ENCODE measurements at regions not wholly inside any gene's neighbourhood (a gene's known extent, or its start where the extent isn't known, plus 50 kb on each side); places are given as distances from the start of the nearest gene placed in this dataset.

GRCh38 chr3:160130950-160131349, 94.3 kb upstream of the C3orf80 start:
- DNase-seq (ENCODE audit: low read depth): no peak

DNA sequence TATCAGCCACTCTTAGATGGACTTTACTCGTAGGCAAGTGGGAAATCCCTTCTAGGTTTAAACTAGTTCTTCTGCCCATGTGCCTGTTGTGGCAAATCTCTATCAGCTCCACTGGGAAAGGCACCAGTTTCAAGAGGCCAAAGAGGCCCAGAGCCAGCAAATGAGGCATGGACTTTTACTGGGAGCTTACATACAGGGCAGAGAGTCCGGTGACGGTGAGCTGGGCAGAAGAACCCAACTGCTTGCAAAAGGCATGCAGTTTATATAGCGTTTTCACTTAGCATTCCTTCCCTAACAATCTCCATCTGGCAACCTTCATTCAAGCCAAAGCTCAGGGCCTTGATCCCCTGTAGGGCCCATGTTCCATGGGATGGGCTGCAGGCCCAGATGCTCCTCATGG, 93.0 kb upstream of the C3orf80 start:
- DNase-seq (ENCODE audit: low read depth): no peak

DNA sequence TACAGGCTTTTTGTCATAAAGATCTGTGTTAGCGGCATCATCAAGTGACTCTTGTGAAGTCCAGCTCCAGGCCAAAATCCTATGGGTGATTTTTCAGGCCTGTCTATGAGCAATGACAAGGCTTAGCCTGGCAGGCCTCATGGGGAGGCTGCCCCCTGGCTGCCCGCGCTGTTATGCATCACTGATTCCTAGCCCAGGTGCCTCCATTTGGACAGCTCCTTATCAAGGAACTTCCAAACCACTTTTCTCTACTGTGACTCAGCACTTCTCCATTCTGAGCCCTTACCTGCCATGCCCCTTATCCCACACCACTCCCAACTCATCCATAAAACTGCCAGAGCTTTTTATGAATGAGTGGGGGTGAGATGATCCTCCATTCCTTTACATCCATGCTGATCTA, 91.5 kb upstream of the C3orf80 start:
- no peak for DNase-seq (ENCODE audit: low read depth)

DNA sequence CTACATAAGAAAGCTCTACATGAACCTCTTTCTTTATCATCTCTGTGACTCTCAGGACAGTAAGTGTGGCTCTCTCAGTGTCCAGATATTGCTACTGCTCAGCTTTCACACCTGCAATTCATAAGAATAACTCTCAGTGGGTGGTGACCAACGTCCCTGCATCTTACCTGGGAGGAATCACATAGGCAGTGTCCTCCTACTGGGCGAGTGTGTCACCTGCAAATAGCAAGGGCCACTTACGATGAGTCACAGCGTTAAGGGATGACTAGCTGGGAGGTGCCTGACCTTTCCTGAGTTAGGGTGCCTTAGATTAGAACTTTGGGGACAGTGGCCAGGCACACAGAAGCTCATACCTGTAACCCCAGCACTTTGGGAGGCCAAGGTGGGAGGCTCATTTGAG, 90.8 kb upstream of the C3orf80 start:
- no peak for DNase-seq (ENCODE audit: low read depth)

DNA sequence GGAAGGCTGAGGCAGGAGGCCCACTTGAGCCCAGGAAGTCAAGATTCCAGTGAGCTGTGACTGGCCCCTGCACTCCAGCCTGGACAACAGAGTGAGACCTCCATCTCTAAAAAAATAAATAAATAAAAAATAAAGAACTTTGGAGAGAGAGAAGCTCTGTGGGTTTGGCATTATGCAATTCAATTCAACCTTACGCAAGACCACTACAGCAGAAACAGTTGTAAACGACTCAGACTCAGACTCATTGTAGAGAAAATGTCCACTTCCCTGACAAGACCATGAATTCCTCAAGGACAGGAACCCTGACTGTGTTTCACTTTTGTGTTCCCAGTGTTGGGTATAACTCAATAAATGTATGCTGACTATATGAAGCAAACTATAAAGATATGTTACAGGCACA, 90.3 kb upstream of the C3orf80 start:
- no peak for DNase-seq (ENCODE audit: low read depth)

GRCh38 chr3:160135851-160136250, 89.4 kb upstream of the C3orf80 start:
- no peak for DNase-seq (ENCODE audit: low read depth)

DNA sequence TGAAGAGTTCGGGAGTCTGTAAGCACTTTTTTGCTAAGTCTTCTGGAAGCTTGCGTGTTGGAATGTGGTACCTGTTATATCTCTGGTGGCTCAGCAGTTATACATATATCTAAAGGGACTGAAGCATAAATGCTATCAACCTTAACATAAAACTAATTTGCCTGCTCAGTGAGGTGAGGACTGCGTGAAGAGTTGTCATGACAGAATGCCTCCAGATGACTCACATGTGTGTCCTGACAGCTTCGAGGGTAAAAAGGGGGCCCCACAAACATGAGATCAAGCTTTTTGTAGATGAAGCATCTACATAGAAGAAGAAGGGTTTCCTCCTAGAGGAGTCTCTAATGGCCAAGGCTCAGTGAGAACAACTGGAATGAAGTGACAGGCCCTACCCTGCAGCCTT, 88.8 kb upstream of the C3orf80 start:
- DNase-seq (ENCODE audit: low read depth): no peak

GRCh38 chr3:160139291-160139690, 85.9 kb upstream of the C3orf80 start:
- DNase-seq (ENCODE audit: low read depth): no peak

DNA sequence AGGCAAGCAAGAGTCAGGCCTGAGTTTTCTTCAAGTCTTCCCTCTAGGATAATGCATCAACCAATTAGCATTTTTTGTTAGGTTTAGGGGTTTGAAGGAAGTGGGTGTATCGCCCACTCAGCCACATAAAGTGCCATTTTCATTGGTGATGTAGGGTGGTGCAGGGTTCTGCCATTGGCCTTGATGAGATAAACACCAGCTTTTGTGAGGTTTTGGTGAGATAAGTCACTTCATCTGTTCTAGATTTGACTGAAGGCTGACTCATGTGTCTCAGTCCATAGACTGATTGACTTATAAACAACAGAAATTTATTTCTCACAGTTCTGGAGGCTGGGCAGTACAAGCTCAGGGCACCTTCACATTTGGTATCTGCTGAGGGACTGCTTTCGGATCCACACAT, 84.5 kb upstream of the C3orf80 start:
- no peak for DNase-seq (ENCODE audit: low read depth)

GRCh38 chr3:160141485-160142185, 83.6 kb upstream of the C3orf80 start:
- no peak for DNase-seq (ENCODE audit: low read depth)

DNA sequence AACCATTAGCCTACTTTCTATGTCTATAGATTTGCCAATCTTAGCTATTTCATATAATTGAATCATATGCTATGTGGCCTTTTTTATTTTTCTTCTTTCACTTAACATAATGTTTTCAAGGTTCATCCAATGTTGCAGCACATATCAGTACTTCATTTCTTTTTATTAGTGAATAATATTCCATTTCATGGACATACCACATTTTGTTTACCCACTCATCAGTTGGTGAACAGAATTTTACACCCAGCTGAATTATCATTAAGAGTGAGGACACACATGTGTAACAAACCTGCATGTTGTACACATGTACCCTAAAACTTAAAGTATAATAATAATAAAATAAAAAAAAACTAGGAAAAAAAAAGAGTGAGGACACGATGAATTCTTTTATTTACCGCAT, 81.7 kb upstream of the C3orf80 start:
- no peak for DNase-seq (ENCODE audit: low read depth)

- no peak for DNase-seq (ENCODE audit: low read depth)
Measured at GRCh38 chr3:160150066-160150465, 75.2 kb upstream of the C3orf80 start.

GRCh38 chr3:160150525-160150924, 74.7 kb upstream of the C3orf80 start:
- no peak for DNase-seq (ENCODE audit: low read depth)

- no peak for DNase-seq (ENCODE audit: low read depth)
Measured at GRCh38 chr3:160152638-160153037, 72.6 kb upstream of the C3orf80 start.

DNA sequence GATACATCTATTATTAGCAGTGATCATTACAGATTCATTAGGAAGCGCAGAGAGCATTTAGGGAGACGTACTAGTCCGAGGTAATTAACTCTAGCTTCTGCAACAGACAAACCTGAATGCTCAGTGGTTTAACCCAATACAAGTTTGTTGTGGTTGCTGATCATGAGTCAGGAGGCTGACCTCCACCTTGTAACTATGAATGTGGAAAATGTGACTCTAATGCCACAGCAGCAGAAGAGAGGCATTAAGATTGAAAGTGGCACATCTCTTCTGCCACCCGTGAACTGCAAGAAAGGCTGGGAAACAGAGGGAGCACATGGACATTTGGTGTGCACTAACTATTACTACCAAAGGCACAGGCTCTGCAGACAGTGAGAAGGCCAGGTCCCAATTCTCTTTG, 71.2 kb upstream of the C3orf80 start:
- no peak for DNase-seq (ENCODE audit: low read depth)

DNA sequence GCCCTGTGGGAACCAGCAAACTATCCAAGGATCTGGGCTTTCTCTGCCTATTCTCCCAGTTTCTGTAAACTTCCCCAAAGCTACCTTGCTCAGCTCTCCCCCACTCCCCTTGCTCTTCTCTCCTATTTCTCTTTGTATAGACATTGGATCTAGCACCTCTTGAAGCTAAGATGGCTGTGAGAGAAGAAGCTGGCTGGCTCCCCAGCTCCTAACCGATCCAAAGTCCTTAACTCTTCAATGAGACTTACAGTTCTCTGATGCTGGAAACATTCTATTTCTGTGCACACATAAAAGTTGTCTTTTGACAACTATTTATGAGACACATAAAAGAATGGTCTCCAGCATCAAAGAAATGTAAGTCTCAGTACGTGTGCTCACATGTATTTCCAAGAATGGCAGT, 70.6 kb upstream of the C3orf80 start:
- DNase-seq (ENCODE audit: low read depth): no peak

DNA sequence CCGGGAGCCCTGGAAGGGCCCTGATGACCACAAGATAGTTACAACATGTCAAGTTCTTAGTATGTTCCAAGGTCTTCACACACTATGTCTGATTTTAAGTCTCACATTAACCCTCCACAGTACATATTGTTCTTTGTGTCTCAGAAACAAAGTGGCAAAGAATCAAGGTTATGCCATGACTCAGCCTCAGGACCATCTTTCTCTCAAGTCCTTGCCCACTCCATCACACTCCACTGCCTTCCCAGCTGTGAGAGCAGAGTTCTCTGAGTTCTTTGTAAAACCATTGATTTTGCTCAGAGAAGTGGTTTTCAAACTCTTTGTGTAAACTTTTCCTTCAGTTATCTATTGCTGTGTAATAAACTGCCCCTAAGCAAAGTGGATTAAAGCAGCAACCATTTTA, 67.9 kb upstream of the C3orf80 start:
- no peak for DNase-seq (ENCODE audit: low read depth)

GRCh38 chr3:160159341-160159740, 65.9 kb upstream of the C3orf80 start:
- no peak for DNase-seq (ENCODE audit: low read depth)

DNA sequence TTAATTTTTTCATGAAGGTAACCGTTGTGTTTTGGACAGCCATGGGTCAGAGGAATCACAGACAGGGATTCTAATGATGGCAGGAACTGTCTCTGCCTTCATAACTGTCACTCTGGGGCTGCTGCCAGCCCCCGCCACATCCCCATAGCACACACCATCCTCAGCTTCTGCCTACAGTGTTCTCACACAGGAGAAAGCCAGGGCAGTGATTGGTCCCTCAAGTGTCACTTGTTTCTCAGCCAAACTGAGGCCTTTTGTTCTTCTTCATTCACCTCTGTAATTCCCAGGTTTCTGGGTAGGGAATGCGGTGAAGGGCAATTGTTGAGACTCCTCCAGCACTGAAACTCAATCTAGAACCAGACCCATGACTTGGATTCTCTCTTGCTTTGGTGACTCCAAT, 65.4 kb upstream of the C3orf80 start:
- no peak for DNase-seq (ENCODE audit: low read depth)

- no peak for DNase-seq (ENCODE audit: low read depth)
Measured at GRCh38 chr3:160161921-160162320, 63.3 kb upstream of the C3orf80 start.

GRCh38 chr3:160162440-160162839, 62.8 kb upstream of the C3orf80 start:
- no peak for DNase-seq (ENCODE audit: low read depth)

DNA sequence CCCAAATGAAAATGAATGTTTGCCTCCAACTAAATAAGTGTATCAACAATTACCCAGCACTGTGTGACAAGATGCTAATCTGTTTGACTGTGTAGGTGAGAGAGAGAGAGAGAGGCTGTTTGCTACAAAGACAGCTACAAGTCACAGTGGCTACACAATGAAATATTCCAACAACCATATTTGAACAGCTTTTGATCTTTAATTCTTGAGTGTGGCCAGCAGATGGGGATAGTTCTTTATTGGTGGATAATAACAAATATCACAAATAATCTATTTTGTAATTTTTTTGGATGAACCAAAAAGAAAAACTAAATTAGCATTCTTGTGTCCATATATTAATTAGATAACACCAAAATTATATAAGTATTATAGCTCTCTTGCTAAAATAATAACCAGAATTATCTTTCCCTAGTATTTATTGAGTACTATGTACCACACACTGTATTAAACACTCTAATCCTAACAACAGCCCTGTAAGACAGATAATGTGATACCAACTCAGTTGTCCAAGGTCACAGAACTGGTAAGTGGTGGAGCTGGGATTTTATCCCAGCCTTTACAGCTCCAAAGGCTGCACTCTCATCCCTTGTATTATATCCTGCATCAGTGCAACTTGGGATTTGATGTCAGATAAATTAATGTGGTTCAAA, 61.9 kb upstream of the C3orf80 start:
- DNase-seq (ENCODE audit: low read depth): no peak

- no peak for DNase-seq (ENCODE audit: low read depth)
Measured at GRCh38 chr3:160168246-160168645, 57.0 kb upstream of the C3orf80 start.
